ENCODE measurements at regions not wholly inside any gene's neighbourhood (a gene's known extent, or its start where the extent isn't known, plus 50 kb on each side); places are given as distances from the start of the nearest gene placed in this dataset.

- TF ChIP-seq POLR2A (IDR thresholded peaks at IDR 0.05) (no peak), EP300 (IDR thresholded peaks at IDR 0.05) (no peak), POLR2AphosphoS5 (IDR thresholded peaks at IDR 0.05) (no peak)
- TF ChIP-seq, protein P1, sequence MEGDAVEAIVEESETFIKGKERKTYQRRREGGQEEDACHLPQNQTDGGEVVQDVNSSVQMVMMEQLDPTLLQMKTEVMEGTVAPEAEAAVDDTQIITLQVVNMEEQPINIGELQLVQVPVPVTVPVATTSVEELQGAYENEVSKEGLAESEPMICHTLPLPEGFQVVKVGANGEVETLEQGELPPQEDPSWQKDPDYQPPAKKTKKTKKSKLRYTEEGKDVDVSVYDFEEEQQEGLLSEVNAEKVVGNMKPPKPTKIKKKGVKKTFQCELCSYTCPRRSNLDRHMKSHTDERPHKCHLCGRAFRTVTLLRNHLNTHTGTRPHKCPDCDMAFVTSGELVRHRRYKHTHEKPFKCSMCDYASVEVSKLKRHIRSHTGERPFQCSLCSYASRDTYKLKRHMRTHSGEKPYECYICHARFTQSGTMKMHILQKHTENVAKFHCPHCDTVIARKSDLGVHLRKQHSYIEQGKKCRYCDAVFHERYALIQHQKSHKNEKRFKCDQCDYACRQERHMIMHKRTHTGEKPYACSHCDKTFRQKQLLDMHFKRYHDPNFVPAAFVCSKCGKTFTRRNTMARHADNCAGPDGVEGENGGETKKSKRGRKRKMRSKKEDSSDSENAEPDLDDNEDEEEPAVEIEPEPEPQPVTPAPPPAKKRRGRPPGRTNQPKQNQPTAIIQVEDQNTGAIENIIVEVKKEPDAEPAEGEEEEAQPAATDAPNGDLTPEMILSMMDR (IDR thresholded peaks at IDR 0.05): no peak
- H3K4me3 ChIP-seq: no peak overlapping the region
- peaks cover 0 to 4% (median 0%) of the 10 kb centered on the region in 3 donors for H3K4me1 ChIP-seq
- no peaks in the 10 kb centered on the region for H3K27me3 ChIP-seq
- H3K27ac ChIP-seq: no peak overlapping the region
- ATAC-seq: no peak
- H3K36me3 ChIP-seq: no peaks in the 10 kb centered on the region
- no peaks in the 10 kb centered on the region for H3K9me3 ChIP-seq
- WGBS, 2 donors (ENCODE audit: low coverage in 1 of 2): 33 to 71% methylated on average over 1 of the region's 1 CpG
Observed at GRCh38 chr10:121260377-121260776, 337.9 kb downstream of the FGFR2 start.

GRCh38 chr10:121261665-121262064 lies 336.6 kb downstream of the FGFR2 start:
- 88 to 100% methylated on average over 2 to 3 of the region's 3 CpGs for WGBS, 2 donors (ENCODE audit: low coverage in 1 of 2)
- no peak for ATAC-seq
- H3K9me3 ChIP-seq: no peaks in the 10 kb centered on the region
- H3K36me3 ChIP-seq: no peaks in the 10 kb centered on the region
- no peaks in the 10 kb centered on the region for H3K27me3 ChIP-seq
- TF ChIP-seq, protein P1 (IDR thresholded peaks at IDR 0.05): no peak
- TF ChIP-seq POLR2AphosphoS5 (IDR thresholded peaks at IDR 0.05): no peak
- no peak for TF ChIP-seq EP300 (IDR thresholded peaks at IDR 0.05)
- TF ChIP-seq POLR2A (IDR thresholded peaks at IDR 0.05): no peak
- H3K27ac ChIP-seq: no peak overlapping the region
- H3K4me1 ChIP-seq: peaks cover 0 to 10% (median 0%) of the 10 kb centered on the region in 3 donors
- no peak overlapping the region for H3K4me3 ChIP-seq

GRCh38 chr10:121262774-121263430 lies 335.3 kb downstream of the FGFR2 start:
- H3K27ac ChIP-seq: no peak overlapping the region
- TF ChIP-seq, protein P1 (IDR thresholded peaks at IDR 0.05): no peak
- TF ChIP-seq POLR2A (IDR thresholded peaks at IDR 0.05): no peak
- no peak for TF ChIP-seq EP300 (IDR thresholded peaks at IDR 0.05)
- TF ChIP-seq POLR2AphosphoS5 (IDR thresholded peaks at IDR 0.05): no peak
- H3K9me3 ChIP-seq: no peaks in the 10 kb centered on the region
- no peak overlapping the region for H3K4me3 ChIP-seq
- ATAC-seq: no peak
- 67 to 86% methylated on average over 3 to 5 of the region's 10 CpGs for WGBS, 2 donors (ENCODE audit: low coverage in 1 of 2)
- H3K4me1 ChIP-seq: peaks cover 0 to 10% (median 0%) of the 10 kb centered on the region in 3 donors
- H3K36me3 ChIP-seq: no peaks in the 10 kb centered on the region
- no peaks in the 10 kb centered on the region for H3K27me3 ChIP-seq

DNA sequence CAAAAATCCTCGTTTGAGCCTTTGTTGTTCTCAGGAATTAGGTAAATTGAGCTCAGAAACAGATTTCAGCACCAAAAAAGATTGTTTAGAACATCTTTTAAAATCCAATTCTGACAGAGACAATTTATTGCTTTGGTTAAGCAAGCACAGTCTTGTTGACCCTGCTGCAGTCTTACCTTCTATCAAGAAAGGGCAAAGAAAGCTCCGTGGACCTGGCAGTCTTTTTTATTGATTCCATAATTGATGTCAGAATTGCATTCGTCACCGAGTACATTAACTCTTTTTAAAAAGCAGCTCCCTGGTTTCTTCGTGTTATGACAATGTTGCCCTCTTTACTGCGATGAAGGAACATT lies 334.8 kb downstream of the FGFR2 start:
- 72 to 82% methylated on average over 4 to 6 of the region's 6 CpGs for WGBS, 2 donors (ENCODE audit: low coverage in 1 of 2)
- Histone ChIP-seq H3K27me3 (no peaks in the 10 kb centered on the region), H3K36me3 (no peaks in the 10 kb centered on the region), H3K27ac (no peak overlapping the region), H3K4me3 (no peak overlapping the region), H3K4me1 (peaks cover 0 to 10% (median 0%) of the 10 kb centered on the region in 3 donors), H3K9me3 (no peaks in the 10 kb centered on the region)
- ATAC-seq: no peak
- TF ChIP-seq EP300 (IDR thresholded peaks at IDR 0.05): no peak
- no peak for TF ChIP-seq POLR2AphosphoS5 (IDR thresholded peaks at IDR 0.05)
- no peak for TF ChIP-seq POLR2A (IDR thresholded peaks at IDR 0.05)
- TF ChIP-seq, protein P1 (IDR thresholded peaks at IDR 0.05): no peak

Measured in gastroesophageal sphincter (tissue), 4 donors.